IMR-90 (cell line): ENCODE measurements at regions not wholly inside any gene's neighbourhood (a gene's known extent, or its start where the extent isn't known, plus 50 kb on each side); places are given as distances from the start of the nearest gene placed in this dataset.

ENCODE experiments used
- ATAC-seq: fragments of 200-7000 bp; cut with Tn5 transposase; 2 replicates; pipeline ENCODE4 v1.9.1; 2020; ENCODE audit warnings: low read depth, mild to moderate bottlenecking, moderate library complexity
- BruUV-seq: library from RNA; stranded (reverse); fragments of 400-500 nt; replicated peaks from 2 replicates; lab custom pipeline; 2021; lab: Mats Ljungman, UMichigan
- CTCF ChIA-PET: fragments of 300-600 bp; formaldehyde crosslinking; extraction: SDS; loops from one replicate; lab custom pipeline; 2021; ENCODE audit warnings: antibody characterized with exemption; lab: Yijun Ruan, JAX
- POLR2A ChIA-PET: fragments of 300-600 bp; sonication (Branson Sonifier 250); formaldehyde crosslinking; loops from one replicate; lab custom pipeline; 2022; ENCODE audit warnings: antibody characterized with exemption; ENCODE audit not compliant: unreplicated experiment; lab: Charles Lee
- DNase-seq: peaks from one replicate; pipeline ENCODE4 v3.0.0; 2013
- H2AFZ ChIP-seq: replicated peaks from 2 replicates; pipeline ENCODE3; 2013; ENCODE audit warnings: low read length, mild to moderate bottlenecking; ENCODE audit not compliant: poor library complexity
- H2AK5ac ChIP-seq: 2 replicates; pipeline ENCODE4 v1.6.1; 2013; ENCODE audit warnings: low read depth, low read length, inconsistent platforms
- H2AK9ac ChIP-seq: replicated peaks from 2 replicates; pipeline ENCODE3; 2013; ENCODE audit warnings: mild to moderate bottlenecking, low read depth, low read length, moderate library complexity; ENCODE audit not compliant: poor library complexity
- H2BK120ac ChIP-seq: 2 replicates; pipeline ENCODE4 v1.6.1; 2013; ENCODE audit warnings: low read depth, low read length, inconsistent platforms
- H2BK15ac ChIP-seq: 3 replicates; pipeline ENCODE4 v1.6.1; 2013; ENCODE audit warnings: low read depth, low read length, inconsistent platforms
- H2BK20ac ChIP-seq: 2 replicates; pipeline ENCODE4 v1.6.1; 2013; ENCODE audit warnings: low read depth, mild to moderate bottlenecking, inconsistent platforms, low read length, moderate library complexity
- H2BK5ac ChIP-seq: 2 replicates; pipeline ENCODE4 v1.6.1; 2013; ENCODE audit warnings: mild to moderate bottlenecking, low read depth, low read length, inconsistent platforms; ENCODE audit not compliant: poor library complexity, severe bottlenecking
- H3K14ac ChIP-seq: replicated peaks from 2 replicates; pipeline ENCODE4 v1.6.1; 2013; ENCODE audit warnings: low read depth, low read length, inconsistent platforms
- H3K18ac ChIP-seq: 2 replicates; pipeline ENCODE4 v1.6.1; 2013; ENCODE audit warnings: low read depth, low read length, control low read depth
- H3K23ac ChIP-seq: 2 replicates; pipeline ENCODE4 v1.6.1; 2013; ENCODE audit warnings: low read depth, low read length, inconsistent platforms
- H3K27ac ChIP-seq: 2 replicates; pipeline ENCODE4 v1.5.1; 2013; ENCODE audit warnings: mild to moderate bottlenecking, control low read depth, low read length; ENCODE audit not compliant: insufficient read depth
- H3K27me3 ChIP-seq: 2 replicates; pipeline ENCODE4 v1.6.1; 2013; ENCODE audit warnings: low read length; ENCODE audit not compliant: control insufficient read depth, insufficient read depth
- H3K36me3 ChIP-seq: 2 replicates; pipeline ENCODE4 v1.6.1; 2013; ENCODE audit warnings: low read length, mixed read lengths; ENCODE audit not compliant: control insufficient read depth, insufficient read depth
- H3K4ac ChIP-seq: 2 replicates; pipeline ENCODE4 v1.6.1; 2013; ENCODE audit warnings: low read depth, low read length, inconsistent platforms
- H3K4me1 ChIP-seq: 2 replicates; pipeline ENCODE4 v1.6.1; 2013; ENCODE audit warnings: low read length, mixed read lengths; ENCODE audit not compliant: control insufficient read depth, insufficient read depth
- H3K4me2 ChIP-seq: 2 replicates; pipeline ENCODE4 v1.6.1; 2013; ENCODE audit warnings: low read depth, mild to moderate bottlenecking, control low read depth, low read length, moderate library complexity
- H3K4me3 ChIP-seq: 2 replicates; pipeline ENCODE4 v1.5.1; 2013; ENCODE audit warnings: low read depth, mild to moderate bottlenecking, control low read depth, low read length, moderate library complexity; ENCODE audit not compliant: insufficient read depth
- H3K56ac ChIP-seq: 2 replicates; pipeline ENCODE4 v1.6.1; 2013; ENCODE audit warnings: low read length, inconsistent platforms; ENCODE audit not compliant: insufficient read depth; ENCODE audit errors: extremely low read depth
- H3K79me1 ChIP-seq, 2 experiments: 2 replicates each; pipeline ENCODE4 v1.6.1; 2013; ENCODE audit warnings: low read length in 2 of 2, inconsistent platforms in 1 of 2, low read depth in 1 of 2
- H3K9ac ChIP-seq: 2 replicates; pipeline ENCODE4 v1.6.1; 2013; ENCODE audit warnings: low read depth, low read length, control low read depth
- H3K9me1 ChIP-seq: 2 replicates; pipeline ENCODE4 v1.6.1; 2013; ENCODE audit warnings: low read length, inconsistent platforms; ENCODE audit not compliant: insufficient read depth
- H3K9me3 ChIP-seq: 2 replicates; pipeline ENCODE4 v1.6.1; 2013; ENCODE audit warnings: low read length; ENCODE audit not compliant: control insufficient read depth, insufficient read depth
- H4K20me1 ChIP-seq: 2 replicates; pipeline ENCODE4 v1.6.1; 2013; ENCODE audit warnings: low read length, inconsistent platforms; ENCODE audit not compliant: insufficient read depth
- H4K5ac ChIP-seq: 2 replicates; pipeline ENCODE4 v1.6.1; 2013; ENCODE audit warnings: mild to moderate bottlenecking, low read depth, low read length, control low read depth
- H4K8ac ChIP-seq, 2 experiments: 2 replicates each; pipeline ENCODE4 v1.6.1; 2013; ENCODE audit warnings: low read depth in 2 of 2, low read length in 2 of 2, control low read depth in 1 of 2, inconsistent platforms in 1 of 2
- H4K91ac ChIP-seq: 2 replicates; pipeline ENCODE4 v1.6.1; 2013; ENCODE audit warnings: low read depth, low read length, inconsistent platforms; ENCODE audit not compliant: insufficient read depth
- CEBPB ChIP-seq: IDR thresholded peaks from 2 replicates; pipeline ENCODE4 v1.6.1; 2012; ENCODE audit warnings: low read depth, low read length, improper control_type of control experiment
- WGBS, 2 experiments: methylation state at CpG; one replicate each; pipeline versions ENCODE4 v1.1.5 to v1.1.7; 2013; ENCODE audit warnings: missing lambda C conversion rate in 2 of 2; ENCODE audit not compliant: insufficient read length in 1 of 2; ENCODE audit errors: extremely low coverage in 2 of 2; 5-methylcytosine and 5-hydroxymethylcytosine counted together
- dilution Hi-C: fragments of 300-500 bp; cut with HindIII; formaldehyde crosslinking; loops from one replicate; pipeline ENCODE4 v1.14.3; 2018; ENCODE audit warnings: low sequenced_read_pairs; ENCODE audit not compliant: unreplicated experiment
- in situ Hi-C: fragments of 300-500 bp; cut with MboI; formaldehyde crosslinking; loops from 3 replicates; pipeline ENCODE4 v1.14.3; 2019; ENCODE audit warnings: low sequenced_read_pairs, inconsistent platforms, mixed read lengths
- intact Hi-C: fragments of 100-400 bp; cut with micrococcal nuclease; formaldehyde crosslinking; loops from 2 replicates; pipeline ENCODE4 v1.10.0; 2022
- TF ChIP-seq, protein P1 (sequence below): fragments of 150-350 bp; IDR thresholded peaks from 2 replicates; pipeline ENCODE4 v1.6.1; 2016; ENCODE audit warnings: low read depth, mild to moderate bottlenecking, low read length, moderate library complexity, borderline replicate concordance

DNA sequence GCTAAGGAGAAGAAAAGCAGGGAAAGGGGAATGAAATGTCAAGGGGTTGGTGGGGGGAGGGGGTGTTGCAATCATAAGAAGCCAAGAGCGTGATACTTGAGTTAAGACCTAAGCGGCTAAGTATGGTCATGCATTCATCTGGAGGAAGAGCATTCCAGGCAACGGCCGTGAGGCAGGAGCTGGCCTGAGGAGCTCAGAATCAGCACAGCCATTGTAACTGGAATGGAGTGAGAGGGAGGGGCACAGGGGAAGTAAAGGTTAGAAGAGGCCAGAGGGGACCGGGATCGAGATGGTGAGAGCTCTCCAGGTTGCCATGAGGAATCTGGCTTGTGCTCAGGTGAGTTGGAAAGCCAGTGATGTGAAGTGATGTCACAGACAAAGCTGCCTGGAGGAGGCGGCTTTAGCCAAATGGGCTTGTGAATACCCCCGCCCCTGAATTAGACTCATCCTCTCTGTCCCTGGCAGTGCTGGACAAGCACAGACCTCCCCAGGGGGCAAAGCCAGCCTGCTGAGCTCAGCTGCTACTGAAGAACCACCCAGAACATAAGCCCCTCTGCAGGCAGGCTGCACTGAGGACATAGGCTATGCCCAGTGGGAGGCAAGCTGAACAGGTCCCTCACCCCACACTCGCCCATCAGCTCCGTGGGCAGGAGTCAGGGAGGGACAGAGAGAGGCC is 61.1 kb upstream of the LAPTM5 start:
- TF ChIP-seq, protein P1, sequence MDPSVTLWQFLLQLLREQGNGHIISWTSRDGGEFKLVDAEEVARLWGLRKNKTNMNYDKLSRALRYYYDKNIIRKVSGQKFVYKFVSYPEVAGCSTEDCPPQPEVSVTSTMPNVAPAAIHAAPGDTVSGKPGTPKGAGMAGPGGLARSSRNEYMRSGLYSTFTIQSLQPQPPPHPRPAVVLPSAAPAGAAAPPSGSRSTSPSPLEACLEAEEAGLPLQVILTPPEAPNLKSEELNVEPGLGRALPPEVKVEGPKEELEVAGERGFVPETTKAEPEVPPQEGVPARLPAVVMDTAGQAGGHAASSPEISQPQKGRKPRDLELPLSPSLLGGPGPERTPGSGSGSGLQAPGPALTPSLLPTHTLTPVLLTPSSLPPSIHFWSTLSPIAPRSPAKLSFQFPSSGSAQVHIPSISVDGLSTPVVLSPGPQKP = no peak
- peak; percentile 46; the same call in 1 of the 2 replicates for TF ChIP-seq CEBPB
- ATAC-seq (no peak), DNase-seq (peak; percentile 29)
- dilution Hi-C loops = loop anchor here (25.0 kb wide), 1 partner anchor 94 kb away; the partner anchor contains the start of gene SDC3
- Histone ChIP-seq H2BK15ac (peak overlapping the region; percentile 92; the same call in 1 of the 3 replicates), H3K27ac (no peak overlapping the region), H2AFZ (peak overlapping the region; percentile 51), H3K18ac (no peak overlapping the region; the same call in 1 of the 2 replicates), H3K9ac (no peak overlapping the region), H3K23ac (peak overlapping the region; percentile 63; the same call in 1 of the 2 replicates), H4K20me1 (no peaks in the 10 kb centered on the region), H3K4ac (peak overlapping the region; percentile 75), H3K4me1 (peaks cover 24% of the 10 kb centered on the region), H3K9me1 (peaks cover 42% of the 10 kb centered on the region), H3K14ac (peak overlapping the region; percentile 50; the same call in 1 of the 2 replicates), H3K79me1 (peaks cover 0 to 3% of the 10 kb centered on the region in 2 experiments; a peak in 1 of 4 replicates), H2AK9ac (peak overlapping the region; percentile 58), H3K36me3 (no peaks in the 10 kb centered on the region), H3K9me3 (no peaks in the 10 kb centered on the region), H3K4me2 (no peak overlapping the region), H2BK20ac (peak overlapping the region; percentile 80), H3K27me3 (no peaks in the 10 kb centered on the region), H4K5ac (no peak overlapping the region), H2BK5ac (peak overlapping the region; percentile 1), H4K8ac (peak overlapping the region in 1 of 2 experiments; percentile 46; a peak in 1 of 4 replicates), H3K4me3 (no peak overlapping the region), H4K91ac (peak overlapping the region; percentile 60), H2AK5ac (peak overlapping the region; percentile 89), H2BK120ac (peak overlapping the region; percentile 88), H3K56ac (no peak overlapping the region)
- 71% methylated on average over 3 of the region's 10 CpGs; no CpG with 5 or more reads in 1 of the 2 experiments for WGBS, 2 experiments
- intact Hi-C loops = no loop called here
- POLR2A ChIA-PET = no interaction called here
- BruUV-seq = no TSS peak
- in situ Hi-C loops = no loop called here
- CTCF ChIA-PET = interaction anchor here (1.5 kb wide), 1 partner anchor 35 kb away, joined by 4 read pairs; no protein-coding TSS in a partner anchor
